ENCODE measurements at regions not wholly inside any gene's neighbourhood (a gene's known extent, or its start where the extent isn't known, plus 50 kb on each side); places are given as distances from the start of the nearest gene placed in this dataset.

DNA sequence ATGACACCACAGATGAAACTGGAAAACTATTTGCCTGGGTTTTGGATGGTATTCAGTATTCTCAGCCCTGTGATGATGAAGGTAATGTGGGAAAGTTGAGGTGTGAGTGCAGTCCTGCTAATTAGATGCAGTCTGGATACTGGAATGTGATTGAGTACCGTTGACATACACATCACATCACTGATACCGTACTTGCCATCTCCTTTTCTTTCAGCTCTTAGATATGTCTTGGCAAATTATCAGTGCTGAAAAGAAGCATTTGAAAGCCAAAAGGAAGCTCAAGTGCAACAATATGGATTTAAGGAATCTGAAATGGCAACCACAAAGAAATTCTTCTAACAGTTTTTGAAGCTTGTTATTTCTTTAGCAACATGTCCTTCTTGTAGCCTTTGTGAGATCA lies 381.4 kb upstream of the TGFBR2 start:
- intact Hi-C loops (cut with DNase I) = no loop called here
- WGBS = 53% methylated on average over 2 of the region's 2 CpGs

GRCh38 chr3:30226601-30227151 lies 379.7 kb upstream of the TGFBR2 start:
- Histone ChIP-seq H3K4me1 (replicated peaks) (no peaks in the 10 kb centered on the region), H3K27me3 (replicated peaks; ENCODE audit: insufficient read depth) (no peaks in the 10 kb centered on the region), H3K4me3 (no peak overlapping the region), H3K36me3 (no peaks in the 10 kb centered on the region), H3K9me3 (no peaks in the 10 kb centered on the region), H3K27ac (no peak overlapping the region)
- WGBS = 86% methylated on average over 7 of the region's 7 CpGs
- TF ChIP-seq CTCF (IDR thresholded peaks at IDR 0.05) (no peak), POLR2AphosphoS5 (IDR thresholded peaks at IDR 0.05) (no peak), POLR2A (IDR thresholded peaks at IDR 0.05) (no peak)
- intact Hi-C loops (cut with DNase I) = no loop called here
- DNase-seq (ENCODE audit: low spot score) = no peak

More for the DNA sequence above, 381.4 kb upstream of the TGFBR2 start:
- Histone ChIP-seq H3K4me1 (replicated peaks) (no peaks in the 10 kb centered on the region), H3K27ac (no peak overlapping the region), H3K4me3 (no peak overlapping the region), H3K9me3 (no peaks in the 10 kb centered on the region), H3K27me3 (replicated peaks; ENCODE audit: insufficient read depth) (no peaks in the 10 kb centered on the region), H3K36me3 (no peaks in the 10 kb centered on the region)
- TF ChIP-seq POLR2AphosphoS5 (IDR thresholded peaks at IDR 0.05) (no peak), POLR2A (IDR thresholded peaks at IDR 0.05) (no peak), CTCF (IDR thresholded peaks at IDR 0.05) (no peak)
- no peak for DNase-seq (ENCODE audit: low spot score)

DNA sequence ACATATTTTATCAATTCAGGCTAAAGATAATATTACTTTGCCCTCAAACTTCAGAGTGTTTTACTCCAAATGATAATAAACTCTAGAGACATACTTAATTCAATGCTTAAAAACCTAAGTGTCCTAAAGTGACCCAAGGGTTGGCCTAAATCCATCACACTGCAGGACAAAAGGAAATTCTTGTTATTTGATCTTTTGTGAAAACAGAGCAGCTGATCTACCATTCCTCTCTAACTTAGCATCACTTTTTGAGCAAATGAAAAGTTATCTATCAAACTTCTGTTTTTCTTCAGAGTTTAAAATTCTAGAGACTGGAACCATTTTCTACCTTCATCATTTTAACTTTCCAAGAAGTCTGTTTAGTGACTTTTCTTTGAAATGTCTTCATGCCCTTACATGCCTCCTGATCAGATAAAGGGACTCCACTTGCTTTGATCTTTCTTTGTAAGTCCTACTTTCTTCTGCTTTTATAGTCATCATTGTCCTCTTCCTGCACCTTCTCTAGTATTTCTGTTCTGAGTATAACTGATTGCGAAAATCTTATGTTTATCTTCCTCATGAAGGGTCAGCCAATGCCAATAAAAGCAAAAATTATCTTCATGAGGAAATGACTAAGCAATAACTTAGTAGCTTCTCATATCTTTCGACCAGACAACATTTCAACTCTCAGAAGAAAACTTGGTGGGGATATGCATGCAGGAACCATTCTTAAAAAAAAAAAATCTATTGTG lies 378.7 kb upstream of the TGFBR2 start:
- Histone ChIP-seq H3K4me1 (replicated peaks) (no peaks in the 10 kb centered on the region), H3K27ac (peak overlapping the region in 1 of 2 donors; percentile 29), H3K4me3 (no peak overlapping the region), H3K9me3 (no peaks in the 10 kb centered on the region), H3K36me3 (no peaks in the 10 kb centered on the region), H3K27me3 (replicated peaks; ENCODE audit: insufficient read depth) (no peaks in the 10 kb centered on the region)
- no peak for DNase-seq (ENCODE audit: low spot score)
- intact Hi-C loops (cut with DNase I) = no loop called here
- TF ChIP-seq POLR2AphosphoS5 (IDR thresholded peaks at IDR 0.05) (peak; percentile 75), CTCF (IDR thresholded peaks at IDR 0.05) (no peak)
- 8% methylated on average over 2 of the region's 2 CpGs for WGBS

- 94% methylated on average over 2 of the region's 2 CpGs for WGBS
- no peak for TF ChIP-seq POLR2AphosphoS5 (IDR thresholded peaks at IDR 0.05)
- TF ChIP-seq CTCF (IDR thresholded peaks at IDR 0.05) = no peak
- no peak for TF ChIP-seq POLR2A (IDR thresholded peaks at IDR 0.05)
- H3K27ac ChIP-seq = peak overlapping the region in 1 of 2 donors; percentile 29
Observed at GRCh38 chr3:30228302-30228631, 378.1 kb upstream of the TGFBR2 start.

More at GRCh38 chr3:30228302-30228631, 378.1 kb upstream of the TGFBR2 start:
- no peak for DNase-seq (ENCODE audit: low spot score)
- H3K36me3 ChIP-seq = no peaks in the 10 kb centered on the region
- H3K9me3 ChIP-seq = no peaks in the 10 kb centered on the region
- intact Hi-C loops (cut with DNase I) = no loop called here
- no peak overlapping the region for H3K4me3 ChIP-seq
- H3K4me1 ChIP-seq (replicated peaks) = no peaks in the 10 kb centered on the region
- H3K27me3 ChIP-seq (replicated peaks; ENCODE audit: insufficient read depth) = no peaks in the 10 kb centered on the region
